ENCODE measurements at regions not wholly inside any gene's neighbourhood (a gene's known extent, or its start where the extent isn't known, plus 50 kb on each side); places are given as distances from the start of the nearest gene placed in this dataset.

DNA sequence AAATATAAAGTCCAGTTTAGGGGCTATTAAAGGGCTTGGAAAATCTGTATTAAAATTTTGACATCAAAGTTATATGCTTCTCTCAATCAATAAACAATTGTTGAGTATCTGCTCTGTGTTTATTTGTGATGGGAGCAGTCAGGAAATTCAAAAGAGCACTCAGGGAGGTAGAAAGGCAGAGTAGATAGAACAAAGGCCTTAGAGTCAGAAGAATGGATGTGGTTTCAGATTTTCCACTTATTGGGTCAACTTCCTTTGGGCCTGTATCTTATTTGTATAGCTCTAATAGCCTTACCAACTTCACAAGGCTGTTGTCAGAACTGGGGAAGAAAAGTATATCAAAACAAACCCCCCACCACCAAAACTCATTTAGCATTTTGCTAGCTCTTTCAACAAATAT lies 302.6 kb downstream of the SPRY2 start:
- TF ChIP-seq, protein P1, sequence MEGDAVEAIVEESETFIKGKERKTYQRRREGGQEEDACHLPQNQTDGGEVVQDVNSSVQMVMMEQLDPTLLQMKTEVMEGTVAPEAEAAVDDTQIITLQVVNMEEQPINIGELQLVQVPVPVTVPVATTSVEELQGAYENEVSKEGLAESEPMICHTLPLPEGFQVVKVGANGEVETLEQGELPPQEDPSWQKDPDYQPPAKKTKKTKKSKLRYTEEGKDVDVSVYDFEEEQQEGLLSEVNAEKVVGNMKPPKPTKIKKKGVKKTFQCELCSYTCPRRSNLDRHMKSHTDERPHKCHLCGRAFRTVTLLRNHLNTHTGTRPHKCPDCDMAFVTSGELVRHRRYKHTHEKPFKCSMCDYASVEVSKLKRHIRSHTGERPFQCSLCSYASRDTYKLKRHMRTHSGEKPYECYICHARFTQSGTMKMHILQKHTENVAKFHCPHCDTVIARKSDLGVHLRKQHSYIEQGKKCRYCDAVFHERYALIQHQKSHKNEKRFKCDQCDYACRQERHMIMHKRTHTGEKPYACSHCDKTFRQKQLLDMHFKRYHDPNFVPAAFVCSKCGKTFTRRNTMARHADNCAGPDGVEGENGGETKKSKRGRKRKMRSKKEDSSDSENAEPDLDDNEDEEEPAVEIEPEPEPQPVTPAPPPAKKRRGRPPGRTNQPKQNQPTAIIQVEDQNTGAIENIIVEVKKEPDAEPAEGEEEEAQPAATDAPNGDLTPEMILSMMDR (IDR thresholded peaks at IDR 0.05) = no peak
- no peak for TF ChIP-seq POLR2A (IDR thresholded peaks at IDR 0.05)
